ENCODE measurements at regions not wholly inside any gene's neighbourhood (a gene's known extent, or its start where the extent isn't known, plus 50 kb on each side); places are given as distances from the start of the nearest gene placed in this dataset.

GRCh38 chr20:53752971-53753879 lies 159.6 kb upstream of the ZNF217 start:
- DNase-seq (ENCODE audit: low read depth), result peak; percentile 49
- TF ChIP-seq CTCF (IDR thresholded peaks at IDR 0.05; ENCODE audit: insufficient read depth, low read depth, low read length, missing control alignments), result no peak
- H3K4me3 ChIP-seq (ENCODE audit: low read depth, low read length), result peak overlapping the region; percentile 25

GRCh38 chr20:53752583-53752970 lies 158.9 kb upstream of the ZNF217 start:
- H3K4me3 ChIP-seq (ENCODE audit: low read depth, low read length), result no peak overlapping the region; the same call in 1 of the 2 replicates
- TF ChIP-seq CTCF (IDR thresholded peaks at IDR 0.05; ENCODE audit: insufficient read depth, low read depth, low read length, missing control alignments), result no peak
- no peak for DNase-seq (ENCODE audit: low read depth)

GRCh38 chr20:53751620-53752318 lies 158.1 kb upstream of the ZNF217 start:
- peak overlapping the region; percentile 34 for H3K4me3 ChIP-seq (ENCODE audit: low read depth, low read length)
- DNase-seq (ENCODE audit: low read depth), result no peak
- no peak for TF ChIP-seq CTCF (IDR thresholded peaks at IDR 0.05; ENCODE audit: insufficient read depth, low read depth, low read length, missing control alignments)

DNA sequence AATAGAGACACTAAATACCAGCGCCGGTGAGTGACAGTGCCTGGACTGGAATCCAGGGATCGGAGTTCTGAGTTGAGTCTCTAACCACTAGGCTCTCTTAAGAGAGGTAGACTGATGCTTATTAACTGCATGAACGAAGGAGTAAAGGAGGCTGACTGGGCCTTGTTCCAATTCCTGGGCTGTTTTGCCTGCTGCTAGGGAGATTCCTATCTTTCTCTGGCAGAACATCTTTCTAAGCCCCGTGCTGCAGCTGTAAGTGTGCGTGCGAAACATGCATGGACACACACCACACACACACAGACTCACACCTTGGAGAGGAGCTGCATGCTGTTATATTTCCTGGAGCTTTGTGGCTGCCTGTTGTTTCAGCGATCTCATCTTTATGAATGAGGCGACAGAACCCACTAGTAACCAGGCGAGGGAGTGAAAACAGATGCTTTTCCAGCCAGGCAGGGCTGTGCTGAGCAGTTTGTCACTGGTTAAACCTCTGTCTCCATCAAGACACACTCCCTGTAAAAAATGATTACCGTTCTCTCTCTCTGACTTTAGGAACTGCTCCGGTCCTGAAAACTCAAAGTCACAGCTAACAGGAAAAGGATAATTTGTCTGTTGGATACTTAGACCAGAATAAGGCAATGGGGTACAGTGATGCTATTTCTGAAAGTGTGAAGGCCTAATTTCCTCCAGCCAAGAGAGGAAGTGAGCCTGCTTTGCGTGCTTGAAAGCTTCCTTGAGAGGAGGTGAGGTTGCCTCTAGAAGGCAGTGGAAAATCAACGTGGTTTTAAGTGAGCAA lies 157.4 kb upstream of the ZNF217 start:
- no peak for TF ChIP-seq CTCF (IDR thresholded peaks at IDR 0.05; ENCODE audit: insufficient read depth, low read depth, low read length, missing control alignments)
- DNase-seq (ENCODE audit: low read depth), result peak; percentile 89
- H3K4me3 ChIP-seq (ENCODE audit: low read depth, low read length), result peak overlapping the region; percentile 34; the same call in 1 of the 2 replicates

- H3K4me3 ChIP-seq (ENCODE audit: low read depth, low read length), result no peak overlapping the region
- DNase-seq (ENCODE audit: low read depth), result no peak
These were observed 155.9 kb upstream of the ZNF217 start for GRCh38 chr20:53749499-53749898.

More at GRCh38 chr20:53749499-53749898, 155.9 kb upstream of the ZNF217 start:
- TF ChIP-seq CTCF (IDR thresholded peaks at IDR 0.05; ENCODE audit: insufficient read depth, low read depth, low read length, missing control alignments), result no peak

Data from GM12865 (cell line).